Liver (tissue), 8 donors: ENCODE measurements at regions not wholly inside any gene's neighbourhood (a gene's known extent, or its start where the extent isn't known, plus 50 kb on each side); places are given as distances from the start of the nearest gene placed in this dataset.

Experiments
- DNase-seq: peaks from one replicate; pipeline ENCODE4 v3.0.0-alpha.2; 2017; ENCODE audit warnings: low spot score
- H3K27ac ChIP-seq, 2 donors: one replicate each; pipeline ENCODE4 v1.7.0; 2013; ENCODE audit warnings: inconsistent platforms in 2 of 2, low read length in 2 of 2, control low read depth in 1 of 2, low read depth in 1 of 2, mild to moderate bottlenecking in 1 of 2
- H3K27me3 ChIP-seq, 4 donors: one replicate each; pipeline versions ENCODE4 v1.6.1 to v1.7.0; 2013; ENCODE audit warnings: low read length in 3 of 4, inconsistent platforms in 1 of 4, mild to moderate bottlenecking in 1 of 4, moderate library complexity in 1 of 4; ENCODE audit not compliant: control insufficient read depth in 4 of 4, insufficient read depth in 4 of 4
- H3K36me3 ChIP-seq, 4 donors: one replicate each; pipeline versions ENCODE4 v1.6.1 to v1.7.0; 2013; ENCODE audit warnings: low read length in 3 of 4, mild to moderate bottlenecking in 3 of 4, low read depth in 1 of 4, moderate library complexity in 1 of 4; ENCODE audit not compliant: control insufficient read depth in 4 of 4, insufficient read depth in 3 of 4
- H3K4me1 ChIP-seq, 4 donors: one replicate each; pipeline versions ENCODE4 v1.6.1 to v1.7.0; 2013; ENCODE audit warnings: low read length in 3 of 4, mild to moderate bottlenecking in 3 of 4, moderate library complexity in 1 of 4; ENCODE audit not compliant: control insufficient read depth in 4 of 4, insufficient read depth in 4 of 4
- H3K4me3 ChIP-seq, 3 donors: one replicate each; pipeline versions ENCODE4 v1.6.1 to v1.7.0; 2013; ENCODE audit warnings: low read length in 3 of 3, control low read depth in 1 of 3, low read depth in 1 of 3, mild to moderate bottlenecking in 1 of 3
- H3K9ac ChIP-seq, 2 donors: one replicate each; pipeline ENCODE4 v1.7.0; 2013; ENCODE audit warnings: low read length in 2 of 2, mild to moderate bottlenecking in 2 of 2, moderate library complexity in 2 of 2, control low read depth in 1 of 2, low read depth in 1 of 2
- H3K9me3 ChIP-seq, 4 donors: one replicate each; pipeline versions ENCODE4 v1.6.1 to v1.7.0; 2013; ENCODE audit warnings: low read length in 3 of 4; ENCODE audit not compliant: control insufficient read depth in 4 of 4
- EGR1 ChIP-seq, 2 donors: IDR thresholded peaks; 2 replicates each; pipeline ENCODE4 v1.6.1; 2016 to 2018; ENCODE audit warnings: antibody characterized with exemption in 2 of 2, low read depth in 2 of 2
- FOXA1 ChIP-seq: IDR thresholded peaks from 2 replicates; pipeline ENCODE4 v1.6.1; 2016; ENCODE audit warnings: antibody characterized with exemption
- FOXA2 ChIP-seq: IDR thresholded peaks from 2 replicates; pipeline ENCODE4 v1.6.1; 2016; ENCODE audit warnings: antibody characterized with exemption
- GABPA ChIP-seq, 2 donors: IDR thresholded peaks in 1 of 2; conservative IDR thresholded peaks in 1 of 2; 2 replicates each; pipeline ENCODE4 v1.6.1; 2016; ENCODE audit warnings: antibody characterized with exemption in 2 of 2, mild to moderate bottlenecking in 1 of 2, moderate library complexity in 1 of 2
- HNF4A ChIP-seq, 2 donors: conservative IDR thresholded peaks; 2 replicates each; pipeline ENCODE4 v1.6.1; 2016; ENCODE audit warnings: antibody characterized with exemption in 2 of 2, mild to moderate bottlenecking in 2 of 2
- HNF4G ChIP-seq: IDR thresholded peaks from 2 replicates; pipeline ENCODE4 v1.6.1; 2016; ENCODE audit warnings: antibody characterized with exemption
- JUND ChIP-seq, 2 donors: IDR thresholded peaks; 2 replicates each; pipeline ENCODE4 v1.6.1; 2016; ENCODE audit warnings: antibody characterized with exemption in 2 of 2
- MAX ChIP-seq: IDR thresholded peaks from 2 replicates; pipeline ENCODE4 v1.6.1; 2016; ENCODE audit warnings: antibody characterized with exemption
- NR2F2 ChIP-seq: IDR thresholded peaks from 2 replicates; pipeline ENCODE4 v1.6.1; 2016; ENCODE audit warnings: antibody characterized with exemption
- RAD21 ChIP-seq, 2 donors: IDR thresholded peaks; 2 replicates each; pipeline ENCODE4 v1.6.1; 2016; ENCODE audit warnings: antibody characterized with exemption in 2 of 2, mild to moderate bottlenecking in 2 of 2
- REST ChIP-seq: IDR thresholded peaks from 2 replicates; pipeline ENCODE4 v1.6.1; 2016; ENCODE audit warnings: antibody characterized with exemption, mild to moderate bottlenecking
- RXRA ChIP-seq, 2 donors: IDR thresholded peaks; 2 replicates each; pipeline ENCODE4 v1.6.1; 2017 to 2018; ENCODE audit warnings: antibody characterized with exemption in 2 of 2, mild to moderate bottlenecking in 1 of 2
- SP1 ChIP-seq: IDR thresholded peaks from 2 replicates; pipeline ENCODE4 v1.6.1; 2018; ENCODE audit warnings: antibody characterized with exemption, mild to moderate bottlenecking
- TAF1 ChIP-seq: conservative IDR thresholded peaks from 2 replicates; pipeline ENCODE4 v1.6.1; 2016; ENCODE audit warnings: antibody characterized with exemption, mild to moderate bottlenecking
- YY1 ChIP-seq: IDR thresholded peaks from 2 replicates; pipeline ENCODE4 v1.6.1; 2016; ENCODE audit warnings: antibody characterized with exemption, mild to moderate bottlenecking
- ZBTB33 ChIP-seq: IDR thresholded peaks from 2 replicates; pipeline ENCODE4 v1.6.1; 2016; ENCODE audit warnings: antibody characterized with exemption
- WGBS: extraction: QIAGEN DNeasy Blood & Tissue Kit; methylation state at CpG from one replicate; pipeline ENCODE4 v1.1.7; 2013; 5-methylcytosine and 5-hydroxymethylcytosine counted together
- TF ChIP-seq, protein P1 (sequence below): fragments of 150-350 bp; IDR thresholded peaks from 2 replicates; pipeline ENCODE4 v1.5.1; 2017; ENCODE audit warnings: improper control_type of control experiment, low read depth, low read length; ENCODE audit not compliant: missing input control
- TF ChIP-seq, protein P2 (sequence below): IDR thresholded peaks from 2 replicates; pipeline ENCODE4 v1.6.1; 2016; ENCODE audit warnings: antibody characterized with exemption
- donor health status: healthy.
- donor health status: healthy.
- donor health status: healthy.
- donor health status: healthy.
- donor health status: healthy.

GRCh38 chr16:85288869-85289660, 176.8 kb upstream of the CIBAR2 start:
- no peak overlapping the region for H3K4me3 ChIP-seq
- H3K36me3 ChIP-seq: no peaks in the 10 kb centered on the region
- peaks cover 23 to 78% (median 60%) of the 10 kb centered on the region in 4 donors for H3K4me1 ChIP-seq
- H3K9ac ChIP-seq: peak overlapping the region; percentile 8 to 19
- peak; percentile 51 for DNase-seq
- no peak for TF ChIP-seq REST
- peak; percentile 53 to 68 for TF ChIP-seq EGR1 (IDR thresholded peaks at IDR 0.05; ENCODE audit: low read depth in 2 of 2)
- TF ChIP-seq MAX: peak; percentile 73
- TF ChIP-seq JUND (IDR thresholded peaks at IDR 0.05): peak in 1 of 2 donors; percentile 71
- TF ChIP-seq NR2F2: peak; percentile 94
- peak; percentile 91 to 96 for TF ChIP-seq HNF4A (conservative IDR thresholded peaks at IDR 0.05)
- TF ChIP-seq RAD21 (IDR thresholded peaks at IDR 0.05): peak; percentile 38 to 39
- TF ChIP-seq, protein P1, sequence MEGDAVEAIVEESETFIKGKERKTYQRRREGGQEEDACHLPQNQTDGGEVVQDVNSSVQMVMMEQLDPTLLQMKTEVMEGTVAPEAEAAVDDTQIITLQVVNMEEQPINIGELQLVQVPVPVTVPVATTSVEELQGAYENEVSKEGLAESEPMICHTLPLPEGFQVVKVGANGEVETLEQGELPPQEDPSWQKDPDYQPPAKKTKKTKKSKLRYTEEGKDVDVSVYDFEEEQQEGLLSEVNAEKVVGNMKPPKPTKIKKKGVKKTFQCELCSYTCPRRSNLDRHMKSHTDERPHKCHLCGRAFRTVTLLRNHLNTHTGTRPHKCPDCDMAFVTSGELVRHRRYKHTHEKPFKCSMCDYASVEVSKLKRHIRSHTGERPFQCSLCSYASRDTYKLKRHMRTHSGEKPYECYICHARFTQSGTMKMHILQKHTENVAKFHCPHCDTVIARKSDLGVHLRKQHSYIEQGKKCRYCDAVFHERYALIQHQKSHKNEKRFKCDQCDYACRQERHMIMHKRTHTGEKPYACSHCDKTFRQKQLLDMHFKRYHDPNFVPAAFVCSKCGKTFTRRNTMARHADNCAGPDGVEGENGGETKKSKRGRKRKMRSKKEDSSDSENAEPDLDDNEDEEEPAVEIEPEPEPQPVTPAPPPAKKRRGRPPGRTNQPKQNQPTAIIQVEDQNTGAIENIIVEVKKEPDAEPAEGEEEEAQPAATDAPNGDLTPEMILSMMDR: no peak
- no peak for TF ChIP-seq FOXA1
- peak; percentile 97 to 98 for TF ChIP-seq RXRA (IDR thresholded peaks at IDR 0.05)
- TF ChIP-seq, protein P2, sequence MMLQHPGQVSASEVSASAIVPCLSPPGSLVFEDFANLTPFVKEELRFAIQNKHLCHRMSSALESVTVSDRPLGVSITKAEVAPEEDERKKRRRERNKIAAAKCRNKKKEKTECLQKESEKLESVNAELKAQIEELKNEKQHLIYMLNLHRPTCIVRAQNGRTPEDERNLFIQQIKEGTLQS: peak; percentile 50
- TF ChIP-seq YY1: peak; percentile 79
- peak; percentile 84 for TF ChIP-seq TAF1
- TF ChIP-seq FOXA2: no peak
- TF ChIP-seq SP1: peak; percentile 95
- TF ChIP-seq HNF4G: peak; percentile 83
- TF ChIP-seq ZBTB33: no peak
- peak in 1 of 2 donors; percentile 66 for TF ChIP-seq GABPA (IDR thresholded peaks at IDR 0.05 in 1 of 2, conservative IDR thresholded peaks at IDR 0.05 in 1 of 2)
- peak overlapping the region; percentile 55 to 89 for H3K27ac ChIP-seq
- 53% methylated on average over 11 of the region's 11 CpGs for WGBS
- no peaks in the 10 kb centered on the region for H3K27me3 ChIP-seq
- H3K9me3 ChIP-seq: no peaks in the 10 kb centered on the region
